ENCODE measurements at regions not wholly inside any gene's neighbourhood (a gene's known extent, or its start where the extent isn't known, plus 50 kb on each side); places are given as distances from the start of the nearest gene placed in this dataset.
"Not testable (repeated sequence)": the region's sequence is repeated elsewhere in the genome, so short reads cannot be mapped to it uniquely, and the experiment has no call there.

DNA sequence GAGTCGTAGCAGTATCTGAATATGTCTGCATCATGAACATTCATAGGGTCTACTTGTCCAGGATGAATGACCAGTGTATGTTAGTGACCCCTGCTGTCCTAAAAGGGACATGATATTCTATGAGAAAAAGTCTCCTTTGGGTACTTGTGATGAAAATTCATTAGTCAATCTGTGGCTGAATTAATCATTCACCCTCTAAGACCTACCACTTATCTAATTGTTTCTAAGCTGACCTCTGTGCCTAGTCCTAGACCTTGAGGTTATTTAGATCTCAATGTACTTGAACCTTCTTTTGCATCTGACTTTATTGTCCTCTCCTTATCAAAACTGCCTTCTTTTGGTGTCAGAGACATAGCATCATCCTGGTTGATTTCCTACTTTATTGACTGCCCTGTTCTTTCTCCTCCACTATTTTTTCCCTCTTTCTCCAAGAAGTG, 799.3 kb downstream of the DIPK2A start:
- DNase-seq: no peak

- DNase-seq: no peak
Measured at GRCh38 chr3:144771381-144771870, 799.8 kb downstream of the DIPK2A start.

- DNase-seq: no peak
Measured at GRCh38 chr3:144772372-144772771, 800.7 kb downstream of the DIPK2A start.

GRCh38 chr3:144773350-144773749, 801.7 kb downstream of the DIPK2A start:
- no peak for DNase-seq

DNA sequence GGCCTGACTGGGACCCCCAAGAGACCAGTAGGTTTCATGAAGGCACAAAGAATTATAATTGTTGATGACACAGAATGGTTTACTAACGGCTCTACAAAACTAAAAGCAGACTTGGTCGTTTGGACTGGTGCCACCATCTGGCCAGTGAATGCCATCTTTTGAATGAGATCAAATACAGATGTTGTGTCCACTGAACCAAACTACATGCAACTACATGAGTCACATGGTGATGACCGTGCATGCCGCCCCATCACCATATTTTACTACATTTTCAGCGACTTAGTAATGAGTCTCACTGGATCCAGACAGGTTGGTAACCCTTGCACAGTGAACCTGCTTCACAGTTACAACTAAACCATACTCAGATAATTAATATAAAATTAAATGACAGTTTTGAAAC, 803.3 kb downstream of the DIPK2A start:
- DNase-seq: no peak

DNA sequence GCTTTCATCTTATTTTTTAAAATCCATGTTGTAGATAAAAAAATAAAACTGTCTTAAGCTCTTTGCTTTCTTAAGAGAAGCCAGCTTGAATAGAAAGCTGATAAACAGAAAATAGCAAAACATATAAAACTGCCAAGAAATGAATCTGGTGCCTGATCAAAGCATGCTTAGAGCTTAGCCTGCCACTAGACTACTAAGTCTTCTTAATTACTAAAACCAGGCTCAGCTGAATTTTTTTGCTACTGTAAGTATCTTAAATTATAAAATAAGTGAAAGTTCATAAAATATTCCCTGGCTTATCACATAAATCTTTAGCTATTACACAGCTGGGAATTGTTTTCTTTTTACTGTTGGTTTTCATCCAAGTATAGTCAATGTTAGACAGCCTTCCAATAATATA, 803.9 kb downstream of the DIPK2A start:
- no peak for DNase-seq

DNA sequence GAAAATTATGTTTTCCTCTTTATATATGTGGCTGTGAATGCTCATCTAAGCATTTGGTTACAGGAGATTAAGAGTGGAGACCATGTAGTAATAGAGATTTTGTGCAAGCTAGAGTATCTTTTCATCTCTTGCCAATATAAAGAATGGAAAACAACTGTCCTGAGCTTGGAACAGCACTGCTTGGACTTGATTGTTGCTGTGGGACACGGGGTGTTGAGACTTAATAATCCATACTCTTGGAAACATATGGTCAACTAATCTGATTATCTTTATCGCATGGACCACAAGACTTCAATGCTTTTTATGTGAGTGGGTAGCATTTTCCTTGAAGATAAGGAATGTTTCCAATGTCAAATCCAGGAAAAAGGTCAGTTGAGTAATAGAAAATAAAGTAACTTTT, 806.3 kb downstream of the DIPK2A start:
- DNase-seq: no peak

DNA sequence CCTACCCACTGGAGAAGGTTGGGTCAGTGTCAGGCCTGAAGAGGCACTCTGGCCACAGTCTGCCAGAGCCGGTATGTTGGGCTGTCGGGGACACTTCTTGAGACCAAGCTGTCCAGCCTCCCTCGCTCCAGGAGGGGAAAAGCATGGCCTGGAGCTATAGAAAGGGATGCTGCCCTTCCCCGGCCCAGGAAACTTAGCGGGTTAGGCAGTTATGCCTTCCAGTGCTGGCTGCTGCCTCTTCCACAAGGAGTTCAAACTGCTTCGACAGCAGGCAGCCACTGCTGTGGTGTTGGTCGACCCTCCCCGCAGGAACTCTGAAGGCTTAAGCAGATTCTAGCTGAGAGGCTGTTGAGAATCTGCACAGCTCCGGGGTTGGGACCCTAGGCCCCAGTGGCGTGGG, 819.4 kb downstream of the DIPK2A start:
- no peak for DNase-seq

- DNase-seq: no peak
Measured at GRCh38 chr3:144801890-144802289, 830.3 kb downstream of the DIPK2A start.

GRCh38 chr3:144809380-144809779, 837.8 kb downstream of the DIPK2A start:
- no peak for DNase-seq

- no peak for DNase-seq
Measured at GRCh38 chr3:144810160-144810559, 838.5 kb downstream of the DIPK2A start.

DNA sequence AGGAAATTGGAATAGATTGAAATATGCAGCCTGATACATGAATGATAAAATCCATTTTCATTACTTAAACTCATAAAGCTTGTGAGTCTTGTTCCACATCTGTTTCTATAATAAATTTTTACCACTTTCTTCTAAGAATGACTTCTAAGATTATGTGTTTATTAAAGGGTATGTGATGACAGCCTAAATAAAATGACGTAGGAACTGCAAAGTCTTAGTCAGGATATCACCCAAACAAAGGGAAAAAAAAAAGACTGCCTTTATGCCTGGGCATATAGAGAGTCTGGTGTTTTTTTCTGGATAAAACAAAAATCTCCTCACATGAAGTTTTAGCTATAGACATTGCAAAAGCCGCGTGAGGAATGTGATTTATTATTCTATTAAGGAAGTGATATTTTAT, 844.0 kb downstream of the DIPK2A start:
- no peak for DNase-seq

DNA sequence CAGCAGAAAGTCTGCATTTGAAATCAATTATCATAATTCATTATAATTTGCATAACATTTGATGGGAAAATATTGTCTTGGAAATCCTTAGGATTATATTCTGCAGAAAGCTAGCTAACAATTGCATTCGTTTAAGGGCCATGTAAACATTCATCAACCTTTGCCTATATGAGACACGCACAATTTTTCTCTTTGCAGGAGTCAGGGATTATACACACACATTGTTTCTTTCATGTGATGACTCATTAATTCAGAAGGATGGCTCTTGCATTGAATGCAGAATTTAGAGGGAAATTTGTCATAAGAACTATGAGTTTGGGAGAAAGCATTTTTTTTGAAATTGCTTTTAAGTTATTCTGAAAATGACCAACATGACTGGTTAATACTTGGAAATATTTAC, 844.7 kb downstream of the DIPK2A start:
- no peak for DNase-seq

DNA sequence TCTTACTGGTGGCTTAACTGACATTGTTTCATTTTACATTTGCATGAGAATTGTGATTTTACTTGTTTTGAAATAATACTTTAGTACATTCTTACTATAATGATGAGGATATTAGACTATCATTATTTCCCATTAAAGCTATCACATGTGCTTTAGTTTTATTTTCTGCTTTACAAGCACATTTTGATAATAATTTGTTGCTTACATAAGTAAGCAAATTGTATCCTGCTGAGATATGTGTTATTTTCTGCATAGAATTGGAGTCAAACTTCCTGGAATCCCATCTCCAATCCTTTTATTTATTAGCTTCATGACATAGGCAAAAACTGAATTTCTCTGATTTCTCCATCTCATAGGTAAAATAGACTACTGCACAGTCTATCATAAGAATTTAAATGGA, 847.4 kb downstream of the DIPK2A start:
- DNase-seq: no peak

GRCh38 chr3:144820232-144820631, 848.6 kb downstream of the DIPK2A start:
- DNase-seq: not testable (repeated sequence)

DNA sequence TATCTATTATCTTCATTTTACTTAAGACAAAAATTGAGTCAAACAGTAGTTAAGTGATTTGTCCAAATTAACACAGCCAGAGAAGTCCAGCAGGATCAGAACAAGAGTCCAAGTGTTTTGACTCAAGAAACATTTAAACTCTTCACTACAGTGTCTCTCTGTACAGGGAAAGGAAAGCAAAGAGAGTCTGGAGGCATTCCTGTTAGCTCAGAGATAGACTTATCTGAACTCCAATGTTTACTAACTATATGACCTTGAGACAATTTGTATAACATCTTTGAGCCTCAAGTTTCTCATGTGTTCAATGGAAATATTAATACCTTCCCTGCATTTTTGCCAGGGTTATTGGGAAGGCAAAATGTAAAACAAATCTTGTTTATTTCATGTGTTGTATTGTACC, 849.1 kb downstream of the DIPK2A start:
- no peak for DNase-seq

- no peak for DNase-seq
Measured at GRCh38 chr3:144821583-144821982, 850.0 kb downstream of the DIPK2A start.

DNA sequence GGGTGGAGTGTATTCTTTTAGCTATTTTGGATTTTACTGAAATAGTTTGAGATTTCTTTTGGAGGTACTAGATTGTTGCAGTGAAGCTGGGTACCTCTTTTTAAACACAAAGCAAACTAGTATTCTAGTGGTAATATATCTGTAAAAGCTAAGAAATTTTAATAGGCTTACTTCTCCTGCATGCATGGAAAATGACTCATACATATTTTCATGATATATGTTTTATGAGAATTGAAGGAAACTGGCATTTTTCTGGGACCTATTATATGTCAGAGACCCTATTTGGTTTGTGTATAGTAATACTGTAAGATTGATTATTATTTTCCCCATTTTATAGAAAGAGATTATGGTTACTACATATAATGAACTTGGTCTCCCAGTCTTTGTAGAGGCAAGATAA, 851.0 kb downstream of the DIPK2A start:
- no peak for DNase-seq

- no peak for DNase-seq
Measured at GRCh38 chr3:144831955-144832716, 860.5 kb downstream of the DIPK2A start.

GRCh38 chr3:144839991-144840390, 868.4 kb downstream of the DIPK2A start:
- no peak for DNase-seq

GRCh38 chr3:144840866-144841265, 869.2 kb downstream of the DIPK2A start:
- DNase-seq: no peak

DNA sequence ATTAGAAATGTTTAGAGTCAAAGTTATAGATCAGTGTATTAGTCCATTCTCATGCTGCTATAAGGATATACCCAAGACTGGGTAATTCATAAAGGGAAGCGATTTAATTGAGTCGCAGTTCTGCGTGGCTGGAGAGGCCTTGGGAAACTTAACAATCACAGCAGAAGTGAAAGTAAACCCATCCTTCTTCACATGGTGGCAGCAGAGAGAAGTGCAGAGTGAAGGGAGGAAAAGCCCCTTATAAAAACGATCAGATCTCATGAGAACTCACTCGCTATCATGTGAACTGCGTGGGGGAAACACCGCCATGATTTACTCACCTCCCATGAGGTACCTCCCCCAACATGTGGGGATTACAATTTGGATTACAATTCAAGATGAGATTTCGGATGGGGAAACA, 871.5 kb downstream of the DIPK2A start:
- no peak for DNase-seq

GRCh38 chr3:144852999-144853398, 881.4 kb downstream of the DIPK2A start:
- no peak for DNase-seq

DNA sequence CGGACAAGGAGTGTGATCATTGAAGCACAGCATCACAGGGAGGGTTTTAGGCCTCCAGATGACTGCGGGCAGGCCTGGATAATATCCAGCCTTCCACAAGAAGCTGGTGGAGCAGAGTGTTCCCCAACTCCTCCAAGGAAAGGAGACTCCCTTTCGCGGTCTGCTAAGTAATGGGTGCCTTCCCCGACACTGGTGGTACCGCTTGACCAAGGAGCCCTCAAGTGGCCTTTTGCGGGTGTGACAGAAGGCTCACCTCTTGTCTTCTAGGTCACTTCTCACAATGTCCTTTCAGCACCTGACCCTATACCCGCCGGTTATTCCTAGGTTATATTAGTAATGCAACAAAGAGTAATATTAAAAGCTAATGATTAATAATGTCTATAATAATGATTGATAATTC, 882.4 kb downstream of the DIPK2A start:
- DNase-seq: not testable (repeated sequence)

GRCh38 chr3:144859161-144859560, 887.5 kb downstream of the DIPK2A start:
- DNase-seq: no peak
